GM21786 (cell line): ENCODE measurements at regions not wholly inside any gene's neighbourhood (a gene's known extent, or its start where the extent isn't known, plus 50 kb on each side); places are given as distances from the start of the nearest gene placed in this dataset.
"Not testable (repeated sequence)": the region's sequence is repeated elsewhere in the genome, so short reads cannot be mapped to it uniquely, and the experiment has no call there.

Source experiments
- ATAC-seq: cut with Tn5 transposase; IDR thresholded peaks from one replicate; pipeline ENCODE4 v1.9.1; 2021; ENCODE audit not compliant: unreplicated experiment

DNA sequence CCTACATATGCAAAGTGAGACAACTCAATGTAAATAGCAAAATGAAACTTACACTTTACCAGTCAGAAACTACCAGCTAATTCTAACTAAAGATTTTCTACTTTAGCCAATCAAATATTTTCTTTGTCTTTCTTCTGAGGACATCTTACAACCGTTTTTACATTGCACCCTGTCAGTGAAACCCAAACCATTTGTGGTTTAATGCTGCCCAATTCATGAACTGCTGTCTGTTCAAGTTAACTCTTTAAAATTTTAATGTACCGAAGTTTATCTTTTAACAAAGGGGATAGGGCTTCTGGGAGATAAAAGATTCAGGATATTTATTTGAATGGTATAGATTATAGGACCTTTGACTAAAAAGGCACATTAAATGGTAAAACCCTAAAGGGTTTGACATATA, 121.3 kb upstream of the HDDC2 start:
- ATAC-seq: no peak

DNA sequence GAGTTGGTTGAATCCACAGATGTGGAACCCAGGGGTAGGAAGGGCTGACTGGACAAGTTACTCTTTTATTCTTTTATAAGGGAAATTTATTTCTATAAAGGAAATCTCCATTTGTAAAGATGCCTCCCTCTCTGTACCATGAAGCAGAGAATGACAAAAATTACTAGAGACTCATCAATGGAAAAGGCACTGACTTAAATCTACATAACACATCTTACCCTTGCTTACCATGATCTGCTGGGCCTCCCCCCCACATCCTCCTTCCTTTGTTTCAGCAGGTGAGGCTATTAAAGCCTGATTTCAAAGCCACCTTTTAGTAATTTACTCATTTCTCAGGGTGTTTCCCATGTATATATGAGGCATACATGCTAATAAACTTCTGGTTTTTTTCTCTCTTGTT, 130.2 kb upstream of the HDDC2 start:
- no peak for ATAC-seq

DNA sequence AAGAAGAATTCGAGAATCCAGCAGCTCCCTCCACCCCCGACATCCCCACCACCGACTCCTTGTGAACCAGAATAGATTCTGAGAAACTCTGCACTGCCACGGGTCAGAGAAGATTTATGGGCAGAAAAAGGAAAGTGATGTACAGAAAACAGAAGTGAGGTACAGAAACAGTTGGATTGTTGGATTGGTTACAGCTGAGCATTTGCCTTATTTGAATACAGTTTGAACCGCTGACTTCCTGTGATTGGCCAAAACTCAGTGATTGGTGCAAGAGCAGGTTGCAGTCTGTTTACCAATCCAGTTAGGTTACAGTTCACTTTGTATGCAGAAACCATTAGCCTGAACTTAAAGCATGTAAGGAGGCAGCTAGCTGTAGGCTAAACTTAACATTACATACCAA, 131.2 kb upstream of the HDDC2 start:
- no peak for ATAC-seq

DNA sequence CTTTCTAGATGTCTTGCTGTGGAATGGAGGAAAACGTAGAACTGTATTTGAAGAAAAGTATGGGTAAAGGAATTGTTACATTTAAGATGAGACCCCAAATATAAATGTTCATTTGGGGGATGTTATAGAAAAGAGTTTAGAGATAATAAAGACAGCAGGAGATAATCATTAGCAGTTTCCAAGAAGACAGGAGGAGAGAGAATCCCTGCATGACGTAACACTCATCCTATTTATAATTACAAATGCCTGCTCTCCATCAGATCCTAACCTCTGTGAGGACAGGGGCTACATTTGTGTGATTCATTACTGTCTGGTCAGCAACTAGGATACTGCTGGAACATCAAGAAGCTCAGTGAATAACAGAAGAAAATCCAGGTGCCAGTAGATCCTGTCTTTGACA, 133.0 kb upstream of the HDDC2 start:
- ATAC-seq: no peak

DNA sequence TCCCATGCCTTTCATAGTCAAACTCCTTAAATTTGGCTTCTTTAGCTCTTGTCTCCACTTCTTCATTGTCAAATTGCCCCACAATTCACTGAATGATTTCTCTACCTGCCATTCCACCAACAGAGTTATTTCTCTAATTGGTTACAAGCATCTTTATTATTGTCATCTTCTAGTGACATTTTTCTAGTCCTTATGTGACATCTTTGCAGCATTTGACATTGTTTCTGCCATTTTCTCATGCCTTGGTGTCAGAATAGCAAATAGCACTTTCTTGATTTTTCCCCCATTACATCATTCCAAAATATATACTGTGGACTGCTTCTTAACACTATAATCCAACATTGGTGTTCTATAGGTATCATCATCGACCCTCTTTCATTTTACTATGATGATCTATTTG, 137.7 kb upstream of the HDDC2 start:
- ATAC-seq: no peak

DNA sequence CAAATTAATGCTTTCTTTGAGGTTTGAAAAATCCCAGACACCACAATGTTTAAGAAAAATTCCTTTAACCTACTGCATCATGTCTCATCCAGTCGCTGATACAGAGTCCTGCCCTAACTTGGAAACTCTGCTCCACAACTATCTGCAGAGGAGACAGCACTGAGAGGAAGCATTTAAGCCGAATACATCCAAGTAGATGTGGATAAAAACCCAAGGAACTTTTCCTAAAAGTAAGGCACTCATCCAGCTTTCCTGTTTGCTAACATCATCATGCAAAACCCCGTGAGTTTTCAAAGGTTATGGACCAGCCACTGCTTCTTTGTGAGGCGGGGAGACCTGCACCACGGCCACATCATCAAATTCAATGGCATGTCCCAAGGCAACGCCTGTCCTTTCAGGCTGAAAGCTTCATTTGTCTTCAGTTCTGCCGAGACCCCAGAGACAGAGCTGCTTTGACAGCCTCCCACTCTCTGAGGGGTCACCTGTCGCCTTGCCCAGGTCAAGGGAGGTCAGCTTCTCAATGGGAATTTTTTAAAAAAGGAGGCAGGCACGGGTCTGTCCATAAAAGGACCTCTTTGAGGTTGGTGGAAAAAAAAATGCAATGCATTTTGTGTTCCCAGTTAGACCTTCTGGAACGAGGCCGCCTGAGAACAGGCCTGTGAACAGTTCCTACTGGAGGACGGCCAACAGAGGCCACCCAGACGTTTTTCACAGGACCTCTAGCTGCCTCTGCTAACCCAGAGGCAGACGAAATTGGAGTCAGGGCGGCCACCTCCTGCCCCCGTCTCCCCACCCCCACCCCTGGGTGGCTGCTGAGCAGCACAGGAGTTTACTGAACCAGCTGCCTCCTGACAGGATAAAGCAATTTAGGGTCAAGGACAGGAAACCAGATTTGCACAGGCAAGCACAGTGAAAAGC, 142.5 kb upstream of the HDDC2 start:
- ATAC-seq: no peak

DNA sequence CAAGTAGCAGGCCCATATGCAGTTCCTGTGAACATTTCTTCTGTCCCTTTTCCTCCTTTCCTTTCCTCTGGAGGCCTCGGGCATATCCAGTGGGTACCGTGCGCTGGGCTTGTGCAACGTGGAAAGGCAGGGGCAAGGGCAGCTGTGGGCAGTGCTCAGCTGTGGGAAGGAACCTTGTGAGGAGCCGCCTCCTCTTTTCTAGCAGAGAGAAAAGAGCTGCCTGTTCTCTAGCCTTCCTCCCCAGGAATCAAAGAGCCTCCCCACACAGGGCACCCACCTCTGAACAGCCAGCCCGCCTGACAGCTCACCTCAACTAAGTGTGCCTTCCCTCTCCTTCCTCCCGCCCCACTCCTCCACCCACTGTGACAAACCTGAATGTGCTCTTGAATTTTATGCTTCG, 143.3 kb upstream of the HDDC2 start:
- ATAC-seq: no peak

DNA sequence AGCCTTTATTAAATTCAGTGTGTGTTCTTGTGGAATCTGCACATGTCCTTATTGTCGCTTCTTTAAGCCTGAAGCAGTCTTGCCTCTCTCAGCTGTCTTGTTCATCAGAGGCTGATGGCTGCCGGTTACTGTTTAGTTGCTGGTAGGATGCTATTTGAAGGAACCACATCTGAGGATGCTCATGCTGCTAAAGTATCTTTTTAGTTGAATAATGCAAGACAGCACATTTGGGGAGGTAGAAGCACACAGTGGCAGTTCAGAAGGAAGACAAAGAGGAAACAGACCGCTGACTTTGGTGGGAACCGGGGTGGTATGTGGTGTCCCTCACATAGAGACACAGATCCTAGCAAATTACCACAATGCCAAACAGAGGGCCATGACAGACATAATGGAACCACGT, 144.2 kb upstream of the HDDC2 start:
- ATAC-seq: no peak

DNA sequence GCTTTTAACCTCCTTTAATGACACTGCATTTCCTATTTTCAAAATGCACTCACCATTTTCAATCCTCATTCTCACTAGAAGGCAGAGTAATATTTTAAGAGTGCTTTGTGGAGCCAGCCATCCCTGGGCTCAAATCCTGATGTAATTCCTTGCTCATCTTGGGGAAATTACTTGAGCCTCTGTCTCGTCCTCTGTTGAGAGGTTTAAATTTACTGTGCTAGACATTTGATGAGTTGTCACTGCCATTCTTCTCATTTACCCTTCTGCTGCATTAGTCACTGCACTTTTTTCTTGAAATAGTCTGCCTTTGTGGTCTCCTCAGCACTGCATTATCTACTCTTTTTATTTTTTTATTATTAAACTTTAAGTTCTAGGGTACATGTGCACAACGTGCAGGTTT, 150.0 kb upstream of the HDDC2 start:
- no peak for ATAC-seq

DNA sequence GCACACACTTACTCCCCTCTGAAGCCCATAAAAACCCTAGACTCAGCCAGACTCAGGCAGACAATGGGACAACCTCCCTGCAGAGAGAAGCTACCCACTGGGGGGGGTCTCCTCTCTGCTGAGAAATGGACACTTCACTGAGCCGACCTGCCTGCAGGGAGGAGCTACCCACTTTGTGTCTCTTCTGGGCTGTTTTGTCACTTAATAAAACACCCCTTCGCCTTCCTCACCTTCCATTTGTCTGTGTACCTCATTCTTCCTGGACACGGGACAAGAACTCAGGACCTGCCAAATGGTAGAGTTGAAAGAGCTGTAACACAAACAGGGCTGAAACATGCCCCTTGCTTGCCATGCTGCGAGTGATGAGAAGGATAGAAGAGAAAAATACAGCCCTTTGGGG, 151.7 kb upstream of the HDDC2 start:
- ATAC-seq: no peak

DNA sequence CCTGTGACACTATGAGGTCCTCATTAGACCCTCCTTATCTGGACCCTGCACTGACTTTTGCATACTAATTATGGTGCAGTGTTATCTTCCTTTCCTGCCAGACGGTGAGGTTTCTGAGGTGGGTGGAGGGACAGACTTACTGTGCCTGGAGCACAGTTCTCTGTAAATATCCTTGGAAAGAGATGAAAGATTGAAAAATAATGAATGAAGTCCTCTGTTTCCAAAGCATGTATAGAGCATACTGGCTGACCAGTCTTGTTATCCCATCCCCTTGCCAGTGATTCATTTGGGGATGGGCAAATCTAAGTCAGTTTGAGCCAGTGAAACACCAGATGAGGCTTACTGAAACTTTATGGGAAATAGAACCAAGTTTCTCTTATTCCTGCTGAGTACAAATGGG, 152.6 kb upstream of the HDDC2 start:
- no peak for ATAC-seq

DNA sequence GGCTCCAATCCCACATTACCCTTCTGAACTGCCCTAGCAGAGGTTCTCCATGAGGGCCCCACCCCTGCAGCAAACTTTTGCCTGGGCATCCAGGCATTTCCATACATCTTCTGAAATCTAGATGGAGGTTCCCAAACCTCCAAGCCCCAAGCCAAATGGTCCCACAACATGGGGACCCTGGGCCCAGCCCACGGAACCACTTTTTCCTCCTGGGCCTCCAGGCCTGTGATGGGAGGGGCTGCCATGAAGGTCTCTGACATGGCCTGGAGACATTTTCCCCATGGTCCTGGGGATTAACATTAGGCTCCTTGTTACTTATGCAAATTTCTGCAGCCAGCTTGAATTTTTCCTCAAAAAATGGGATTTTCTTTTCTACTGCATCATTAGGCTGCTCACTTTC, 156.7 kb upstream of the HDDC2 start:
- ATAC-seq: not testable (repeated sequence)

DNA sequence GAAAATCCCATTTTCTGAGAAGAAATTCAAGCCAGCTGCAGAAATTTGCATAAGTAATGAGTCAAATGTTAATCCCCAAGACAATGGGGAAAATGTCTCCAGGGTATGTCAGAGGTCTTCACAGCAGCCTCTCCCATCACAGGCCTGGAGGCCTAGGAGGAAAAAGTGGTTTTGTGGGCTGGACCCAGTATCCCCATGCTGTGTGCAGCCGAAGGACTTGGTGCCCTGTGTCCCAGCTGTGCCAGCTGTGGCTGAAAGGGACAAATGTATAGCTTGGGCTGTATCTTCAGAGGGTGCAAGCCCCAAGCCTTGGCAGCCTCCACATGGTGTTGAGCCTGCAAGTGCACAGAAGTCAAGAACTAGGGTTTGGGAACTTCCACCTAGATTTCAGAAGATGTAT, 163.6 kb upstream of the HDDC2 start:
- ATAC-seq: not testable (repeated sequence)

DNA sequence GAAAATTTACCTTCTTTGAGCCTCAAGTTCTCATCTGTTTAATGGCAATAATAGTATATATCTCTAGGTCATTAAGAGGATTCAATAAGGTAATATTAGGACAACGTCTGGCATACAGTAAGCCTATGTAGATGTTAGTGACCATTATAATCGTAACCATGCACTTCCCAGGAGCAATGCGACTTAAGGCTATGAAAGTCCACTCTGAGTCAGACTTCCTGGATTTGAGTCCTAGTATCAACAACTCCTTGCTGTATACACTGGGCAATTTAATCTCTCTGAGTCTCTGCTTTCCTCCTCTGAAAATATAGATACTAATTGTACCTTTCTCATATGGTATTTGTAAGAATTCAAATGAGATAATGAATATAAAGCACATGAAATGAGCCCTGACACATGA, 168.1 kb upstream of the HDDC2 start:
- ATAC-seq: no peak

DNA sequence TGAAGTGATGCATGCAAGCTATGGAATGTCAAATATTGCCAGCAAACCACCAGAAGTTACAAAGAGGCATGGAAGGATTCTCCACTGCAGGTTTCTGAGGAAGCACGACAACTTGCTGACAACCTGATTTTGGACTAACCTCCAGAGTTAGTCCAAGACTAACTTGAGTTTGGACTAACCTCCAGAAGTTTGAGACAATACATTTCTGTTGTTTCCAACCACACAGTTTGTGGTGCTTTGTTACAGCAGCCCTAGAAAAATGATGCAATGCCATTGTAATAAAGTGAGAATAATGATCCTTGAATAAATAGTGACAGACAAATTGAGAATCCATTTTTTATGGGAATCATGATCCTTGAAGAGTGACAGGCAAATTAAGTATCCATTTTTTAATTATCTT, 169.9 kb upstream of the HDDC2 start:
- ATAC-seq: no peak

DNA sequence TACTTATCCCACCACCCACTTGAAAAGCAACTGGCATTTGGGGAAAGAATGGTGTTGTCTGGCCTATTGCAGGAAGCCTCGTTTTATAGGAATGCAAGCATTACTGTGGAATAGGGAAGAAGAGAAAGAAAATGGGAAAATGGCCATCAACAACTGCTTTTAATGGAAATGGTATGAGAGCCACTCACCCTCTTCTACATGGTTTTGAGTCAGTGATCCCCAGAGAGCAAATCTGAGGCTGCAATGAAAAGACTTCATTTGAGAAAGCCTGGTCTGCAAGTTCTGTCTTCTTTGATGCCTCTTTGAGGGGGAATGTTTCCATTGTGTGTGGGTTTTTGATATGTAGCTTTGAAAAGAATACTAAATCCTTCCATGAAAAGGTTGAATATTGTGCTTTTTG, 172.3 kb upstream of the HDDC2 start:
- ATAC-seq: no peak

DNA sequence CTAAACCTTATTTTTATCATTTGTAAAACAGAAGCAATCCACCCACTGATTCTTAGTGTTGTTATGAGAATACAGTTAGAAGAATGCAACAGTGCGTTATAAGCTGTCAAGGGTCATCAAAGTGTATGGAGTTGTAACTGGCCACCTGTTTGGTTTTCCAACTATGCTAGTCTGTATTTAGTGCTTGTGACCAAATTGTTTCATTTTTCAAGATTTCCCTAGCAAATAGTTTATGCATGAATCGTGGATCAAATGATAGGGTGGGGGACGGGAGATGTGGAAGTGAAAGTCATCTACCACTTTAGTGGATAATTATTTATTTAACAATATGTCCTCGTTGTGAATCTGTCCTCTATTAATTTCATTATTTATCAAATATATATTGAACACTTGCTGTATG, 175.4 kb upstream of the HDDC2 start:
- no peak for ATAC-seq

DNA sequence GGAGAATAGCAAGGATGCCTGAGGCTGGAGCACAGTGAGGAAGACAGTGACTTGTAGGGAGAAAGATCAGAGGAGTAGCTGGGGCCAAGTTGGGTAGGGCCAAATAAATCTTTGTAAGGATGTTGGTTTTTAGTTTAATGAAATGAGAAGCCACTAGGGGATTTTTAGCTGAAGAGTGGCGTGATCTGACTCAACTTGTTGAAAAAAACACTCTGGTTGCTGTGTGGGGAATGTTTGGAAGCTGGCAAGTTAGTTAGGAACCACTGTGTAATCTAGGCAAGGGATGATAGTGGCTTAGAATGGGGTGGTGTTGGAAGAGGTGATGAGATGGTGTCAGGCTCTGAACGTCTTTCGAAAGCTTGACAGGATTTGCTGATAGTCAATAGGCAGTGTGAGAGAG, 176.1 kb upstream of the HDDC2 start:
- no peak for ATAC-seq

DNA sequence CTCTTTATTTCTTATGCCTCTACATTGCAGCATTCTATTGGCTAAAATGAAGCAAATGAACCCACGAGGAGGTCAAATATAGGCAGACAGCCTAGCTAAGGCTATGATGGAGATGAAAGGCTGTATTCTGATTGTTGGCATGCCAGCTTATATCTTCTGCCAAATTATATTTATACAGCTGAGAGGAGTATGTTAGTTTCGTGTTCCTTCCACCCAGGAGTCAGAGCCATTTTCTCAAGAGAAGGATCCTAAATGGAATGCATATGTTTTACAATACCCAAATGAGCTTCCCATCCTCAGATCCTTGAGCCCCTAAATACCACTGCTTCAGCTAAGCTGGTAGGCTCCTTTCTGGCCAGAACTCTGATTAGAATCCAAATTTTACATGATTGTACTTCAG, 178.4 kb upstream of the HDDC2 start:
- no peak for ATAC-seq

DNA sequence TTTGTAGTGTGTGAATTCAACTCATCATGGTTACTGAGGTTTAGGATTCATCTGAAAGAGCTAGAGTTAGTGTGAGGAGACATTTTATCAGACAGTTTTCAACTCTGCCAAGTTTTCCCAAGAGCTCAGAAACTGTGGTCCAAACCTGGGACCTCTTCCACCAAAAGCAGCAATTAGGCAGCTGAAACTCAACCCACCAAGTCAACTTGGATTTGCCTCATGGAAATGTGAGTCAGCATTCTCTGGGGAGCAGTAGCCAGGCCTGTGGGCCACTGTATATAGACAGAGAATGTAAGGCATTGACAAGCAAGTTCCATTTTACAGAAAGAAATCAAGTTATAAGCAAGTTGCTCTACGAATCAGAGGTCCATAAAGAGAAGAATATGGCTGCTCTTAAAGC, 178.8 kb upstream of the HDDC2 start:
- ATAC-seq: no peak

DNA sequence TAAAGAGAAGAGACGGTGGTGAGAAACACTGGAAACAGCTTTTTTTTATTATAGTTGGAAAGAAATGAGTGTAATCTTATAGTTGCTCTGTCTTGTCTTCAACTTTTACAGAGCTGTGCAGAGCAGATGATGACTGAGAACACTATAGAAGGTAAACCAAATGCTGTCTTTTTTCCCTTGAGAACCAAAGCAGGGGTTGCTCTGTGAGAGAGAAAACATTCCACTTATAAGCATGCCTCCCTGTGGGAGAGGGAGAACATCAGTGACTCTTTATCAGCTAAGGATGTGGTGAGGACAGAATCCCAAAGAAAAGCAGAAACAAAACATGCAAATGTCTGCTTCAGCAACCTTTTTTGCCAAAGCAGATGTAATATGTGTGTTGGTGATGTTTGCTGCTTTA, 179.3 kb upstream of the HDDC2 start:
- no peak for ATAC-seq

DNA sequence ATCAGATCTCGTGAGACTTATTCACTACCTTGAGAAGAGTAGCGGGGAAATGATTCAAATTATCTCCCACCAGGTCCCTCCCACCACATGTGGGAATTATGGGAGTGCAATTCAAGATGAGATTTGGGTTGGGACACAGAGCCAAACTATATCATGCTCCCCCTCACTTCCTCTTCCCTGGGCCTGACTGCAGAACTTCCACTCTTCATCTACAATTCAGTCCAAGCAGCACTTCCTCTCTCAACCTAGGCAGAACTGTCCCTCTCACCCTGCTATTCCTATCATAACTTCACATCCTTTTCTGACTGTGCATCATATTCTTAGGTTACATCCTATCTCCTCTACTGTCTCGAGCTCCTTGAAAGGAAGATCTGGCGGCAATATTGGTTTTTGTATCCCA, 184.0 kb upstream of the HDDC2 start:
- ATAC-seq: no peak

DNA sequence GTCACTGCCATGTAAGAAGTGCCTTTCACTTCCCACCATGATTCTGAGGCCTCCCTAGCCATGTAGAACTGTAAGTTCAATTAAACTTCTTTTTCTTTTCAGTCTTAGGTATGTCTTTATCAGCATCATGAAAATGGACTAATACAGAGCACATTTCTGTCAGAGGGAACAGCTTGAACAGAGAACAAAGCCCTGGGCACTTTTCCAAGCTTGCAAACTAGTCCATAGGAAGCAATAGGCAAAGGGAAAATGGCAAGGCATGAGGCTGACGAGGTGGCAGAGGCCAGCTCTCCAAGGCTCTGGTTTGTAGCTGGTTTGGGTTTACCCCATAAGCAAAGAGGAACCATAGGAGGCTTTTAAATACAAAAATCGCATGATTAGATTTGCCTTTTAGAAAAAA, 185.1 kb upstream of the HDDC2 start:
- no peak for ATAC-seq
